NB4 (cell line): ENCODE measurements at regions not wholly inside any gene's neighbourhood (a gene's known extent, or its start where the extent isn't known, plus 50 kb on each side); places are given as distances from the start of the nearest gene placed in this dataset.
"Not testable (repeated sequence)": the region's sequence is repeated elsewhere in the genome, so short reads cannot be mapped to it uniquely, and the experiment has no call there.

Experiments
- DNase-seq: peaks from one replicate; pipeline ENCODE4 v3.0.0; 2010; ENCODE audit warnings: low read depth
- H3K4me3 ChIP-seq: one replicate; pipeline ENCODE4 v1.5.1; 2011; ENCODE audit warnings: mild to moderate bottlenecking, low read depth, low read length, moderate library complexity
- MYC ChIP-seq: IDR thresholded peaks from 2 replicates; pipeline ENCODE4 v1.6.1; 2011; ENCODE audit warnings: low read depth, low read length
- POLR2A ChIP-seq: IDR thresholded peaks from 2 replicates; pipeline ENCODE4 v1.6.1; 2011; ENCODE audit warnings: mild to moderate bottlenecking; ENCODE audit not compliant: insufficient read length; ENCODE audit errors: extremely low read depth
- TF ChIP-seq, protein P1 (sequence below): IDR thresholded peaks from one replicate; pipeline ENCODE4 v1.5.1; 2012; ENCODE audit warnings: low read depth, low read length
- TF ChIP-seq, protein P2 (sequence below): IDR thresholded peaks from 2 replicates; pipeline ENCODE4 v1.6.1; 2011; ENCODE audit warnings: low read depth, low read length

GRCh38 chr11:38839071-38839470 lies 2241.0 kb upstream of the RAG2 start:
- TF ChIP-seq, protein P1, sequence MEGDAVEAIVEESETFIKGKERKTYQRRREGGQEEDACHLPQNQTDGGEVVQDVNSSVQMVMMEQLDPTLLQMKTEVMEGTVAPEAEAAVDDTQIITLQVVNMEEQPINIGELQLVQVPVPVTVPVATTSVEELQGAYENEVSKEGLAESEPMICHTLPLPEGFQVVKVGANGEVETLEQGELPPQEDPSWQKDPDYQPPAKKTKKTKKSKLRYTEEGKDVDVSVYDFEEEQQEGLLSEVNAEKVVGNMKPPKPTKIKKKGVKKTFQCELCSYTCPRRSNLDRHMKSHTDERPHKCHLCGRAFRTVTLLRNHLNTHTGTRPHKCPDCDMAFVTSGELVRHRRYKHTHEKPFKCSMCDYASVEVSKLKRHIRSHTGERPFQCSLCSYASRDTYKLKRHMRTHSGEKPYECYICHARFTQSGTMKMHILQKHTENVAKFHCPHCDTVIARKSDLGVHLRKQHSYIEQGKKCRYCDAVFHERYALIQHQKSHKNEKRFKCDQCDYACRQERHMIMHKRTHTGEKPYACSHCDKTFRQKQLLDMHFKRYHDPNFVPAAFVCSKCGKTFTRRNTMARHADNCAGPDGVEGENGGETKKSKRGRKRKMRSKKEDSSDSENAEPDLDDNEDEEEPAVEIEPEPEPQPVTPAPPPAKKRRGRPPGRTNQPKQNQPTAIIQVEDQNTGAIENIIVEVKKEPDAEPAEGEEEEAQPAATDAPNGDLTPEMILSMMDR: no peak
- no peak for TF ChIP-seq MYC
- no peak overlapping the region for H3K4me3 ChIP-seq
- no peak for DNase-seq

DNA sequence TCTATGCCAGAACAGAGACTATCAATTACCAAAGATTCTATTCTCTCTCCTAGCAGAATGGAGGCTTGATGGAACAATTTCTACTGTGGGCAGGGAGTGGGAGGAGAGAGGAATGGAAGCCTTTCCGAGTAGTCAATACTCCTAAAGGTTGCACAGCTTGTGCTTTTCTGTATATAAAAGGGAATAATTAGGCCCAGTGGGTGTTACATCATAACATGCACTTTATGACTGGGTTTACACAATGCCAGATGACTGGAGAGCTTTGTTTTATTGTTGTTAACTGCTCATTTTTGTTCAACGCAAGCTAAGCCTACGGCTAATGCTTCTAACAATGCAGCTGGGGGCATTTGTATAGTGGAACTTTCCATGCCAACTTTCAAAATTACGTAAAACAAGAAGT lies 2237.9 kb upstream of the RAG2 start:
- TF ChIP-seq, protein P1: no peak
- TF ChIP-seq, protein P2, sequence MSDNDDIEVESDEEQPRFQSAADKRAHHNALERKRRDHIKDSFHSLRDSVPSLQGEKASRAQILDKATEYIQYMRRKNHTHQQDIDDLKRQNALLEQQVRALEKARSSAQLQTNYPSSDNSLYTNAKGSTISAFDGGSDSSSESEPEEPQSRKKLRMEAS: no peak
- TF ChIP-seq POLR2A (no peak), MYC (no peak)
- no peak for DNase-seq
- H3K4me3 ChIP-seq: no peak overlapping the region

DNA sequence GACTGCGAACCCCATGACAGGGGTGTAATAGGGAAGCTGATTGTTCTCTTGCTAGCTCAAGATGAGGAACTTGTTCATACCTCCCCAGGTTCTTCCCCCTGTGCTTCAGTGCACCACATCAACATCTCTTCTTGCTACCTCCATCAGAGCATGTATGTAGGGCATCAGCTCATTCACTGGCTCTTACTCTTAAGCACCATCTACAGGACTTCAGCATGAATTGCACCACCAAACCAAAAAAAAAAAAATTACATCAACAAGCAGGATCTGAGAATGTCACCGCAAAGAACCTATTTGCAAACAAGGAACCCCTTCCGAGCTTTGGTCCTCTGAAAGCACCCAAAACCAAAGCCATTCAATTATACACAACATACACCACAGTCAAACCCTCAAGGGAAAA lies 2226.5 kb upstream of the RAG2 start:
- peak; percentile 43 for DNase-seq
- TF ChIP-seq MYC: no peak
- no peak for TF ChIP-seq POLR2A
- TF ChIP-seq, protein P1: peak; percentile 39
- no peak overlapping the region for H3K4me3 ChIP-seq

DNA sequence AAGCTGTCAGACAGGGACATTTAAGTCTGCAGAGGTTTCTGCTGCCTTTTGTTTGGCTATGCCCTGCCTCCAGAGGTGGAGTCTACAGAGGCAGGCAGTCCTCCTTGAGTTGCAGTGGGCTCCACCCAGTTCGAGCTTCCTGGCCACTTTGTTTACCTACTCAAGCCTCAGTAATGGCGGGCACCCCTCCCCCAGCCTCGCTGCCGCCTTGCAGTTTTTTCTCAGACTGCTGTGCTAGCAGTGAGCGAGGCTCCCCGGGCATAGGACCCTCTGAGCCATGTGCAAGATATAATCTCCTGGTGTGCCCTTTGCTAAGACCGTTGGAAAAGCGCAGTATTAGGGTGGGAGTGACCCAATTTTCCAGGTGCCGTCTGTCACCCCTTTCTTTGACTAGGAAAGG lies 2223.8 kb upstream of the RAG2 start:
- not testable (repeated sequence) for H3K4me3 ChIP-seq, DNase-seq

- DNase-seq: no peak
- H3K4me3 ChIP-seq: no peak overlapping the region
- TF ChIP-seq POLR2A (no peak), MYC (no peak)
- TF ChIP-seq, protein P2: no peak
- TF ChIP-seq, protein P1: no peak
Measured at GRCh38 chr11:38819981-38820380, 2221.9 kb upstream of the RAG2 start.

GRCh38 chr11:38818720-38819119 lies 2220.7 kb upstream of the RAG2 start:
- DNase-seq: no peak
- H3K4me3 ChIP-seq: no peak overlapping the region
- TF ChIP-seq MYC (no peak), POLR2A (no peak)
- TF ChIP-seq, protein P2: no peak
- TF ChIP-seq, protein P1: no peak

DNA sequence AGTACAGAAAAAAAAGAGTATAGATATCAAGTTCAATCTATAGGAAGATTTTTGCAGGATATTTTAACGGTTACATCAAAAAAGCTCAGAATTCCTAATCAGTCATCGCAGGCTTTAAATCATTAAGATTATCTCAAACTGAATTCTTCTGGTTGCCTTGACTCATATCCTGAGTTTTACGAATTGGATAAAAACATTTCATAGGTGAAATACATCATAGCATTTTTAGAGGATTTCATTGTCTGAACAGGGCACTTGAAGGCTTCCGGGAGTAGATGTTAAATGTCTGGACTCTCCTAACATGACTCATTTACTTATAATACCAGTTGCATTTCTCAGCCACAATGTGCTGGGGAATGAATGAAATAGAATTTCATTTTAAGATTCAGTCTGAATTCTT lies 2216.6 kb upstream of the RAG2 start:
- TF ChIP-seq, protein P1: no peak
- TF ChIP-seq MYC (no peak), POLR2A (no peak)
- TF ChIP-seq, protein P2: no peak
- no peak overlapping the region for H3K4me3 ChIP-seq
- DNase-seq: no peak
